Lower leg skin (tissue), 4 donors: ENCODE measurements at regions not wholly inside any gene's neighbourhood (a gene's known extent, or its start where the extent isn't known, plus 50 kb on each side); places are given as distances from the start of the nearest gene placed in this dataset.

Source experiments
- DNase-seq, 2 donors: peaks; one replicate each; pipeline ENCODE4 v3.0.0-alpha.2; 2019; ENCODE audit warnings: low spot score in 2 of 2
- H3K4me3 ChIP-seq: fragments of 200-600 bp; sonication (generic); 2 replicates; pipeline ENCODE4 v1.5.1; 2017; ENCODE audit warnings: mild to moderate bottlenecking, low read depth; ENCODE audit not compliant: poor library complexity, severe bottlenecking
- POLR2A ChIP-seq, 2 donors: fragments of 450-650 bp; IDR thresholded peaks; one replicate each; pipeline ENCODE4 v1.6.1; 2016 to 2017; ENCODE audit warnings: antibody characterized with exemption in 2 of 2, mild to moderate bottlenecking in 1 of 2, moderate library complexity in 1 of 2
- WGBS, 2 donors: methylation state at CpG; one replicate each; pipeline ENCODE4 v1.1.5; 2018; 5-methylcytosine and 5-hydroxymethylcytosine counted together
- intact Hi-C: fragments of 100-400 bp; cut with DNase I; formaldehyde crosslinking; loops from one replicate; pipeline ENCODE4 v1.15.0; 2023; ENCODE audit warnings: low total_unique reads
- TF ChIP-seq, protein P1 (sequence below), 3 donors: fragments of 450-650 bp; IDR thresholded peaks; one replicate each; pipeline ENCODE4 v1.5.1; 2016; ENCODE audit warnings: antibody characterized with exemption in 3 of 3, mild to moderate bottlenecking in 3 of 3, moderate library complexity in 2 of 3

DNA sequence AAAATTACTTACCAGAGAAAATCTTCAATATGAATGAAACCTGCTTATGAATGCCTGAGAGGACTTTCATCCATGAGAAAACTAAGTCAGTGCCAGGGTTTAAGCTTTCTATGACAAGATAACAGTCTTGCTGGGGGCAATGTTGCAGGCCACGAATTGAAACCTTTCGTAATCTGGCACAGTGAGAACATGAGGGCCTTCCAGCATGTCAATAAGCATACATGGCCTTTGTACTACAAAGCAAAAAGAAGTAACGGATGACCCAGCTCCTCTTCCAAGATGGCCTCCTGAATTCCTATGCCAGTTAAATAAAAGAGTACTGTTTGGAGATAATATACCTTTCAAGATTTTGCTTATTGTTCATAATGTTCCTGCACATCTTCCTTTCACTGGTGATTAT is 270.6 kb upstream of the PHF14 start:
- 55 to 62% methylated on average over 3 of the region's 3 CpGs for WGBS, 2 donors
- TF ChIP-seq, protein P1, sequence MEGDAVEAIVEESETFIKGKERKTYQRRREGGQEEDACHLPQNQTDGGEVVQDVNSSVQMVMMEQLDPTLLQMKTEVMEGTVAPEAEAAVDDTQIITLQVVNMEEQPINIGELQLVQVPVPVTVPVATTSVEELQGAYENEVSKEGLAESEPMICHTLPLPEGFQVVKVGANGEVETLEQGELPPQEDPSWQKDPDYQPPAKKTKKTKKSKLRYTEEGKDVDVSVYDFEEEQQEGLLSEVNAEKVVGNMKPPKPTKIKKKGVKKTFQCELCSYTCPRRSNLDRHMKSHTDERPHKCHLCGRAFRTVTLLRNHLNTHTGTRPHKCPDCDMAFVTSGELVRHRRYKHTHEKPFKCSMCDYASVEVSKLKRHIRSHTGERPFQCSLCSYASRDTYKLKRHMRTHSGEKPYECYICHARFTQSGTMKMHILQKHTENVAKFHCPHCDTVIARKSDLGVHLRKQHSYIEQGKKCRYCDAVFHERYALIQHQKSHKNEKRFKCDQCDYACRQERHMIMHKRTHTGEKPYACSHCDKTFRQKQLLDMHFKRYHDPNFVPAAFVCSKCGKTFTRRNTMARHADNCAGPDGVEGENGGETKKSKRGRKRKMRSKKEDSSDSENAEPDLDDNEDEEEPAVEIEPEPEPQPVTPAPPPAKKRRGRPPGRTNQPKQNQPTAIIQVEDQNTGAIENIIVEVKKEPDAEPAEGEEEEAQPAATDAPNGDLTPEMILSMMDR (IDR thresholded peaks at IDR 0.05), result no peak
- no peak for TF ChIP-seq POLR2A (IDR thresholded peaks at IDR 0.05)
- no peak overlapping the region for H3K4me3 ChIP-seq
- DNase-seq, result no peak
- intact Hi-C loops, result no loop called here

DNA sequence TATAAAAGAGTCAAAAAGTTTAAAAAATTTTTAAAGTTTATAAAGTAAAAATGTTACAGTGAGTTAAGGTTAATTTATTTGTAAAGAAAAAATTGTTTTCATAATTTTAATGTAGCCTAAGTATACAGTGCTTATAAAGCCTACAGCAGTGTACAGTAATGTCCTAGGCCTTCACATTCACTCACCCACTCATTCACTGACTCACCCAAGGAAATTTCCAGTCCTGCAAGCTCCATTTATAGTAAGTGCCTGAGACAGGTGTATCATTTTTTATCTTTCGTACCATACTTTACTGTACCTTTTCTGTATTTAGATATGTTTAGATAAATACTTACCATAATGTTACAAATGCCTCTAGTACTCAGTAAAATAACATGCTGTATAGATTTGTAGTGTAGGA is 269.7 kb upstream of the PHF14 start:
- DNase-seq, result no peak
- 88 to 90% methylated on average over 1 of the region's 1 CpG for WGBS, 2 donors
- TF ChIP-seq, protein P1 (IDR thresholded peaks at IDR 0.05), result no peak
- TF ChIP-seq POLR2A (IDR thresholded peaks at IDR 0.05), result no peak
- H3K4me3 ChIP-seq, result no peak overlapping the region
- intact Hi-C loops, result no loop called here

DNA sequence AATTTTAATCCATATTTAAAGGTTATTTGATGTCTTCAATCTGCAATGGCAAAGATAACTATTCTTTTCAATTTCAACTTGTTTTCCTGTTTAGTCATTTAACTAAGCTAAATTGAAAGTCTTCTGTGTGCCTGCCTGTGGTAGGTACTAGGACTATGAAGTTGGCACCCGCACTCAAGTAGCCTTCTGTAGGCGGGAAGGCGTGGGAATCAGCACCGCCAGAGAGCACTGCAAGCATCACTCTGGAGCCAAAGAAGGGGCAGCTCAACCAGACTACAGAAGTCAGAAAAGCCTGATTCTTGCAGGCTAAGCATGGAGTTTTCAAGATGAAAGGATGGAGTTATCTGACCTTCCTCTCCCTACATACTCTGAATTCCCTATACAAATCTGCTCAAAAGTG is 269.0 kb upstream of the PHF14 start:
- H3K4me3 ChIP-seq, result no peak overlapping the region
- intact Hi-C loops, result no loop called here
- 95 to 98% methylated on average over 4 of the region's 4 CpGs for WGBS, 2 donors
- no peak for TF ChIP-seq POLR2A (IDR thresholded peaks at IDR 0.05)
- no peak for DNase-seq

DNA sequence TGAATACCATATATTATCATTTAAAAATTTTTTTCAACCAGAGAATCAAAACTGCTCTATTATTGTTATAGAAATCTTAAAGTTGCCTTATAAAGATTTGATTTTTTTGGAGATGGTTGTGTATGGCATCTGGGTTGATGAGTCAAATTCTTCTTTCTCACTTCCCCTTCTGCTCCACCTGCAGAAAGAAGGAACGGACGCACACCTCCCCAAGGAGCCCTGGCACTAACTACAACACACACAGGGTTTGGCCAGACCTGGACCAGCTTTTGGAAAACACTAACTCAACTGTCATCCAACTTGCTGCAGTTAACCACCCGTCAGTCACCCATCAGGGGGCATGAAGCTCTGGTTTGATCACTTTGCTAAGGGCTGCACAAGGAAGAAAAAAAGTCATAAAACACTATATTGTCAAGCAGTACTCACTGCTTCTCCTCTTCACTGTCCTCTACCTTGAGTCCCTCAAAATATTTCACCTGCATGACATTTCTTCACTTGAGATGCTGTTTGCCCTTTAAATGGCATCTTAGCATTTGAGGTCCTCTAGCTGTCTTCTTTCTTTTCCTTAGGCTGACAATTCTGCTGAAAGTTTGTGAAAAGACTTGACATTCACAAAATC is 266.7 kb upstream of the PHF14 start:
- WGBS, 2 donors, result 73 to 76% methylated on average over 3 of the region's 3 CpGs
- DNase-seq, result no peak
- intact Hi-C loops, result no loop called here
- TF ChIP-seq, protein P1 (IDR thresholded peaks at IDR 0.05), result no peak
- no peak for TF ChIP-seq POLR2A (IDR thresholded peaks at IDR 0.05)
- H3K4me3 ChIP-seq, result no peak overlapping the region

DNA sequence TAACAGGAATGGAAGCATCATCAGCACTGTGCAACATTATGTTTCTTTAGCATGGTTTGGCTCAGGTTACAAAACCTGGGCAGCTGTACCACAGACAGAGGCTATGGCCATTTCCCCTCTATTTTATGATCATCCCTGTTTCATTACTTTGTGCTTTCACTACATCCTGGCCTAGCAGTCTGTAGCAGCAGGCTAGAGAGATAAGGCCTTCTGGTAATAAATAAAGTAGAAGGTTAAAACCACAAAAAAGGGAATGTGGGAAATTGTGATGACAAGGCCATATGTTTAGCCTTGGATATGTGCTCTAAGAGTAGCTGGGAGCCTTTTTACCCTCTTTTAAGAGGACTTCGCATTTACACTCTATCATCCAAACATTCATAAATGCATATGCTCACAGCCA is 266.2 kb upstream of the PHF14 start:
- 71 to 78% methylated on average over 1 of the region's 1 CpG for WGBS, 2 donors
- TF ChIP-seq, protein P1 (IDR thresholded peaks at IDR 0.05), result no peak
- no peak for TF ChIP-seq POLR2A (IDR thresholded peaks at IDR 0.05)
- no peak for DNase-seq
- intact Hi-C loops, result no loop called here
- no peak overlapping the region for H3K4me3 ChIP-seq

DNA sequence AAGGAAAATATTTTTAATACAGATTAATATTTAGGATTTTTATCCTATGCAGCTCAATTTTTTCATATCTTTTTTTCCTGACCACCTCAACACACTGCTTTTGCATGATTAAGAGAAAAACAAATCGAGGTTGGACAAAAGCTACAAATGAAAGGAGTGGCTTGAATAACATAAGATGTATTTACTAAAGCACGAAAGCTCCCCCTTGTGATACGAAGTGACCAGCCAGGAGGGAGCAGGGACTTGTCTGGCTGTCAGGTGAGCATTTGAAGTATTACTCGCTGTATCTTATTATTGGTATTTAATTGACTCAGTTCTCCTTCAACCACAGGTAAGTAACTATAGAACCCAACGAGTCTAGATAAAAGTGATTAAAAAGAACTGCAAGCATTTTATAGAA is 265.2 kb upstream of the PHF14 start:
- DNase-seq, result no peak
- WGBS, 2 donors, result 38% methylated on average over 5 of the region's 5 CpGs
- H3K4me3 ChIP-seq, result no peak overlapping the region
- intact Hi-C loops, result no loop called here
- TF ChIP-seq, protein P1 (IDR thresholded peaks at IDR 0.05), result no peak
- no peak for TF ChIP-seq POLR2A (IDR thresholded peaks at IDR 0.05)
